CD4-positive, alpha-beta memory T cell (primary cell): ENCODE measurements at regions not wholly inside any gene's neighbourhood (a gene's known extent, or its start where the extent isn't known, plus 50 kb on each side); places are given as distances from the start of the nearest gene placed in this dataset.

Experiments used
- CTCF ChIA-PET: fragments of 350-600 bp; sonication (Branson Sonifier 250); formaldehyde crosslinking; loops from one replicate; lab custom pipeline; 2021; ENCODE audit warnings: inconsistent platforms; ENCODE audit not compliant: partially characterized antibody; lab: Charles Lee
- POLR2A ChIA-PET: fragments of 350-600 bp; sonication (Branson Sonifier 250); formaldehyde crosslinking; loops from one replicate; lab custom pipeline; 2021; ENCODE audit not compliant: partially characterized antibody; lab: Charles Lee
- DNase-seq, 5 donors: peaks; one replicate each; pipeline versions ENCODE4 v3.0.0 to v3.0.0-alpha.2; 2020 to 2022; ENCODE audit warnings: mixed read lengths in 1 of 5
- H3K27ac ChIP-seq: one replicate; pipeline ENCODE4 v1.7.0; 2013; ENCODE audit warnings: low read depth, low read length
- H3K27me3 ChIP-seq: 2 replicates; pipeline ENCODE4 v1.7.0; 2013; ENCODE audit warnings: mild to moderate bottlenecking, low read length, moderate library complexity; ENCODE audit not compliant: insufficient read depth
- H3K36me3 ChIP-seq: 2 replicates; pipeline ENCODE4 v1.7.0; 2013; ENCODE audit warnings: mild to moderate bottlenecking, low read length, moderate library complexity; ENCODE audit not compliant: insufficient read depth
- H3K4me1 ChIP-seq: 2 replicates; pipeline ENCODE4 v1.7.0; 2013; ENCODE audit warnings: mild to moderate bottlenecking, low read length, moderate library complexity; ENCODE audit not compliant: insufficient read depth
- H3K4me3 ChIP-seq, 2 donors: one replicate each; pipeline ENCODE4 v1.7.0; 2013; ENCODE audit warnings: low read length in 2 of 2, mild to moderate bottlenecking in 1 of 2
- H3K9me3 ChIP-seq, 2 donors: one replicate each; pipeline ENCODE4 v1.7.0; 2013; ENCODE audit warnings: low read length in 2 of 2, control low read depth in 1 of 2; ENCODE audit not compliant: control insufficient read depth in 1 of 2
- H3K27ac Mint-ChIP-seq, 7 donors: one replicate each; pipeline ENCODE4 v1.8.0; 2020 to 2021; ENCODE audit warnings: mixed read lengths in 7 of 7, mild to moderate bottlenecking in 6 of 7, inconsistent platforms in 3 of 7, moderate library complexity in 3 of 7
- H3K27me3 Mint-ChIP-seq, 2 donors: one replicate each; pipeline ENCODE4 v1.8.0; 2020 to 2021; ENCODE audit warnings: mixed read lengths in 2 of 2
- H3K36me3 Mint-ChIP-seq, 2 donors: one replicate each; pipeline ENCODE4 v1.8.0; 2020 to 2021; ENCODE audit warnings: mixed read lengths in 2 of 2, inconsistent platforms in 1 of 2, mild to moderate bottlenecking in 1 of 2
- H3K4me1 Mint-ChIP-seq, 4 donors: one replicate each; pipeline ENCODE4 v1.8.0; 2020 to 2021; ENCODE audit warnings: mixed read lengths in 4 of 4, mild to moderate bottlenecking in 1 of 4
- H3K4me3 Mint-ChIP-seq, 8 donors: one replicate each; pipeline ENCODE4 v1.8.0; 2020 to 2021; ENCODE audit warnings: mixed read lengths in 8 of 8, mild to moderate bottlenecking in 7 of 8, moderate library complexity in 6 of 8, inconsistent platforms in 3 of 8
- H3K9me3 Mint-ChIP-seq, 8 donors: one replicate each; pipeline ENCODE4 v1.8.0; 2020 to 2021; ENCODE audit warnings: mixed read lengths in 8 of 8, mild to moderate bottlenecking in 5 of 8, inconsistent platforms in 3 of 8, moderate library complexity in 1 of 8
- intact Hi-C: fragments of 100-400 bp; cut with micrococcal nuclease; formaldehyde crosslinking; loops from one replicate; pipeline ENCODE4 v1.15.1; 2023

DNA sequence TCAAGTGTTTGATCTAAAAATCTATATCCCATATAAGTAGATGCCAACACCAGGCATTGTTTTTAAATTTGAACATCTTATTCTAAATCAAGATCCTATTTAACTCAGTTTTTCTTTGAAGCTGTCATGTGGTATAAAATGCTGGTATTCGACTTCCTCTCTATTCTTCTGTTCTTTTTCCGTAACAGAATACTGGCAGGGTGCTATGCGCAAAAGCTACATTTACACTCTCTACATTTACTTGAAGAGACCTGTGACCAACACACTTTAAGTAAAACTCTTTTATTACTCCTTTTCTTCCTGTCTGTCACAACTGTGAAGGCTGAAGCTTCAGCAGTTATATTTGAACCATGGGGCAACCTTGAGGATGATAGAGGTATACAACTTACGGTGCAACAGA lies 612.8 kb downstream of the C4orf33 start:
- Histone ChIP-seq H3K27ac (no peak overlapping the region), H3K27me3 (no peaks in the 10 kb centered on the region), H3K4me3 (no peak overlapping the region), H3K9me3 (no peaks in the 10 kb centered on the region), H3K36me3 (no peaks in the 10 kb centered on the region), H3K4me1 (no peaks in the 10 kb centered on the region)
- no peaks in the 10 kb centered on the region for H3K36me3 Mint-ChIP-seq
- H3K4me1 Mint-ChIP-seq, result no peaks in the 10 kb centered on the region
- no peak overlapping the region for H3K4me3 Mint-ChIP-seq
- ChIA-PET POLR2A (no interaction called here), CTCF (no interaction called here)
- H3K27me3 Mint-ChIP-seq, result no peaks in the 10 kb centered on the region
- intact Hi-C loops, result no loop called here
- no peak overlapping the region for H3K27ac Mint-ChIP-seq
- H3K9me3 Mint-ChIP-seq, result peaks cover 0 to 7% (median 1%) of the 10 kb centered on the region in 8 donors
- DNase-seq, result no peak

DNA sequence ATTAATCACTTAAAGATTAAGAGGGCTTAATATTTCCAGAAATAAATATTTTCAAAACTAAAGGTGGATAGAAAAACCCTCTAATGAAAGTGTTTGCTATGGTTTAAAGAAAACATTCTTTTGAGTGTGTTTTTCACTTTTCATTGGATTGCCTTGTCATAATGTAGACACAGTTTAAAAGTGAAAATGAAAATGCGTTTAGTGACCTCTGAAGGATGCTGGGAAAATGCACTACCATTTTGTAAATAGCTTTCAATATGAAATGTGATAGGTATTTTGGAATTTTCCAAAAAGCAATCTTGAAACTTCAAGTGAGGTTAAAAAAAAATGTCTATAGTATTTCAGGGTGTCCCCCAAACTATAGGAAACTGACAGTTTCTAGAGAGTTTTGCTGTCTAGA lies 642.2 kb downstream of the C4orf33 start:
- Mint-ChIP-seq H3K9me3 (peaks cover 0 to 3% (median 0%) of the 10 kb centered on the region in 8 donors), H3K4me1 (peaks cover 0 to 2% (median 0%) of the 10 kb centered on the region in 4 donors), H3K36me3 (no peaks in the 10 kb centered on the region), H3K27ac (no peak overlapping the region), H3K27me3 (no peaks in the 10 kb centered on the region), H3K4me3 (no peak overlapping the region)
- CTCF ChIA-PET, result no interaction called here
- no peaks in the 10 kb centered on the region for H3K4me1 ChIP-seq
- intact Hi-C loops, result no loop called here
- POLR2A ChIA-PET, result no interaction called here
- H3K27ac ChIP-seq, result no peak overlapping the region
- no peaks in the 10 kb centered on the region for H3K36me3 ChIP-seq
- DNase-seq, result no peak
- no peaks in the 10 kb centered on the region for H3K27me3 ChIP-seq
- H3K9me3 ChIP-seq, result no peaks in the 10 kb centered on the region
- no peak overlapping the region for H3K4me3 ChIP-seq

GRCh38 chr4:129747756-129748155 lies 651.8 kb downstream of the C4orf33 start:
- peaks cover 0 to 4% (median 0%) of the 10 kb centered on the region in 8 donors for H3K9me3 Mint-ChIP-seq
- intact Hi-C loops, result no loop called here
- no peak for DNase-seq
- H3K27ac ChIP-seq, result no peak overlapping the region
- H3K27me3 ChIP-seq, result no peaks in the 10 kb centered on the region
- no peaks in the 10 kb centered on the region for H3K4me1 Mint-ChIP-seq
- no peaks in the 10 kb centered on the region for H3K27me3 Mint-ChIP-seq
- no peak overlapping the region for H3K4me3 ChIP-seq
- H3K36me3 Mint-ChIP-seq, result no peaks in the 10 kb centered on the region
- H3K36me3 ChIP-seq, result no peaks in the 10 kb centered on the region
- no peak overlapping the region for H3K27ac Mint-ChIP-seq
- no peak overlapping the region for H3K4me3 Mint-ChIP-seq
- POLR2A ChIA-PET, result no interaction called here
- CTCF ChIA-PET, result no interaction called here
- H3K9me3 ChIP-seq, result no peaks in the 10 kb centered on the region
- H3K4me1 ChIP-seq, result no peaks in the 10 kb centered on the region

DNA sequence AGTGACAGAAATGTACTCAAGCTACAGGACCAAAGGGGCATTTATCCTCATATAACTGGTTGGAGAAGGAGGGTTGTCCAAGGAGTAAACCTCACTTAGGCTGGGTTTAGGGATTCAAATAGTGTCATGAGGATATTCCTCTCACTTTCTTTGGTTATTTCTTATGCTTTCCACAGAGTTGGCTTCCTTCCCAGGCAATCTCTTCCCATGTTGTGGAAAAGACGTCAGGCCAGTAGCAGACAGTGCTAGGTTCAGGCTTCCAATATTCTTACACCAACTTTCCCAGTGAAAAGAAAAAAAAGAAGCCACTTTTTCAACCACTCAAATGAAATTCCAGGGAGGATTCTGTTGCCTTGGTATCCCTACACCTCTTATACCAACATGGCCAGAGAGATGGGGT lies 653.0 kb downstream of the C4orf33 start:
- no peaks in the 10 kb centered on the region for H3K36me3 Mint-ChIP-seq
- Histone ChIP-seq H3K4me3 (no peak overlapping the region), H3K36me3 (no peaks in the 10 kb centered on the region), H3K9me3 (no peaks in the 10 kb centered on the region), H3K27me3 (no peaks in the 10 kb centered on the region), H3K4me1 (no peaks in the 10 kb centered on the region), H3K27ac (no peak overlapping the region)
- intact Hi-C loops, result no loop called here
- CTCF ChIA-PET, result no interaction called here
- H3K4me1 Mint-ChIP-seq, result no peaks in the 10 kb centered on the region
- no peak overlapping the region for H3K27ac Mint-ChIP-seq
- H3K9me3 Mint-ChIP-seq, result peaks cover 0 to 4% (median 0%) of the 10 kb centered on the region in 8 donors
- POLR2A ChIA-PET, result no interaction called here
- H3K27me3 Mint-ChIP-seq, result no peaks in the 10 kb centered on the region
- DNase-seq, result no peak
- H3K4me3 Mint-ChIP-seq, result no peak overlapping the region

- CTCF ChIA-PET, result no interaction called here
- Mint-ChIP-seq H3K4me1 (peaks cover 0 to 3% (median 0%) of the 10 kb centered on the region in 4 donors), H3K27ac (no peak overlapping the region), H3K9me3 (peaks cover 0 to 4% (median 1%) of the 10 kb centered on the region in 8 donors), H3K4me3 (no peak overlapping the region), H3K27me3 (no peaks in the 10 kb centered on the region), H3K36me3 (no peaks in the 10 kb centered on the region)
- H3K4me1 ChIP-seq, result no peaks in the 10 kb centered on the region
- no peak overlapping the region for H3K4me3 ChIP-seq
- POLR2A ChIA-PET, result no interaction called here
- no peaks in the 10 kb centered on the region for H3K36me3 ChIP-seq
- DNase-seq, result no peak
- intact Hi-C loops, result no loop called here
- no peaks in the 10 kb centered on the region for H3K9me3 ChIP-seq
- H3K27ac ChIP-seq, result no peak overlapping the region
- H3K27me3 ChIP-seq, result no peaks in the 10 kb centered on the region
Observed at GRCh38 chr4:129751646-129752045, 655.7 kb downstream of the C4orf33 start.

- H3K4me3 ChIP-seq, result no peak overlapping the region
- Mint-ChIP-seq H3K9me3 (peaks cover 0 to 4% (median 0%) of the 10 kb centered on the region in 8 donors), H3K27me3 (no peaks in the 10 kb centered on the region), H3K36me3 (no peaks in the 10 kb centered on the region), H3K27ac (no peak overlapping the region), H3K4me3 (no peak overlapping the region), H3K4me1 (no peaks in the 10 kb centered on the region)
- no peaks in the 10 kb centered on the region for H3K9me3 ChIP-seq
- no peak for DNase-seq
- ChIA-PET POLR2A (no interaction called here), CTCF (no interaction called here)
- no peak overlapping the region for H3K27ac ChIP-seq
- intact Hi-C loops, result no loop called here
- no peaks in the 10 kb centered on the region for H3K27me3 ChIP-seq
- no peaks in the 10 kb centered on the region for H3K36me3 ChIP-seq
- no peaks in the 10 kb centered on the region for H3K4me1 ChIP-seq
Observed at GRCh38 chr4:129783596-129783995, 687.6 kb downstream of the C4orf33 start.

- Mint-ChIP-seq H3K4me3 (no peak overlapping the region), H3K36me3 (no peaks in the 10 kb centered on the region), H3K27ac (no peak overlapping the region), H3K4me1 (no peaks in the 10 kb centered on the region), H3K27me3 (no peaks in the 10 kb centered on the region), H3K9me3 (peaks cover 0 to 6% (median 0%) of the 10 kb centered on the region in 8 donors)
- CTCF ChIA-PET, result no interaction called here
- no peak for DNase-seq
- Histone ChIP-seq H3K27ac (no peak overlapping the region), H3K36me3 (no peaks in the 10 kb centered on the region), H3K4me3 (no peak overlapping the region), H3K9me3 (no peaks in the 10 kb centered on the region), H3K27me3 (no peaks in the 10 kb centered on the region), H3K4me1 (no peaks in the 10 kb centered on the region)
- intact Hi-C loops, result no loop called here
- POLR2A ChIA-PET, result no interaction called here
Observed at GRCh38 chr4:129788486-129788885, 692.5 kb downstream of the C4orf33 start.

DNA sequence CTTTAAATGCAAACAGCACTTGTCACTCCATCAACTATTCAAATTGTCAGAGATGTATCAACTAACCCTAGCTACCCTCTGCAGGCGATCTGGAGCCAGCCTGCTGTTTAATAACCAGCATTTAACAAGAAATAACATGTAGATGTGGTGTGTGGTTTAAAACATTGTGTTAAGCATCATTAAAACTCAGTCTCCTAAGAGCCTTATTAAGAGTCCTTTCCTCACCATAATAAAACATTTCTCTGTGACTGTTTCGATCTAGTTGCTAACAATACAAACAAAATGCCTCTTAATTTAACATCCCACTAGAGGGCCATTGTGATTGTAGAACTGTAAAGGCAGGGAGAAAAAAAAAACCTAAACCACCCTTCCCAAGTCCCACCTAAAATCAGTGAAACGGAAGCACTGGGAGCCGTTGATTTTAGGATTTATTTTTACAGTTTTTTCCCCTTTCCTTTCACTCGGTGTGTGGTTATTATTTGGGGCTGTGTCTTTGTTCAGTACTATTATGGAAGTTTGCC lies 708.6 kb downstream of the C4orf33 start:
- H3K4me3 Mint-ChIP-seq, result no peak overlapping the region
- Histone ChIP-seq H3K9me3 (no peaks in the 10 kb centered on the region), H3K36me3 (no peaks in the 10 kb centered on the region), H3K4me3 (no peak overlapping the region), H3K4me1 (no peaks in the 10 kb centered on the region), H3K27ac (no peak overlapping the region), H3K27me3 (no peaks in the 10 kb centered on the region)
- H3K4me1 Mint-ChIP-seq, result no peaks in the 10 kb centered on the region
- ChIA-PET POLR2A (no interaction called here), CTCF (no interaction called here)
- intact Hi-C loops, result no loop called here
- H3K9me3 Mint-ChIP-seq, result peaks cover 0 to 8% (median under 1%) of the 10 kb centered on the region in 8 donors
- H3K36me3 Mint-ChIP-seq, result no peaks in the 10 kb centered on the region
- DNase-seq, result no peak
- H3K27ac Mint-ChIP-seq, result no peak overlapping the region
- H3K27me3 Mint-ChIP-seq, result no peaks in the 10 kb centered on the region
